Testis (tissue), 2 donors: ENCODE measurements at regions not wholly inside any gene's neighbourhood (a gene's known extent, or its start where the extent isn't known, plus 50 kb on each side); places are given as distances from the start of the nearest gene placed in this dataset.
"Not testable (repeated sequence)": the region's sequence is repeated elsewhere in the genome, so short reads cannot be mapped to it uniquely, and the experiment has no call there.

Source experiments
- DNase-seq: peaks from one replicate; pipeline ENCODE4 v3.0.0-alpha.2; 2019
- H3K27ac ChIP-seq, 2 donors: fragments of 200-600 bp; sonication (generic); one replicate each; pipeline ENCODE4 v1.5.1; 2019
- H3K27me3 ChIP-seq: fragments of 200-600 bp; sonication (generic); one replicate; pipeline ENCODE4 v1.5.1; 2019
- H3K36me3 ChIP-seq: fragments of 200-600 bp; sonication (generic); one replicate; pipeline ENCODE4 v1.5.1; 2017; ENCODE audit warnings: low read depth; ENCODE audit errors: missing control alignments
- H3K4me1 ChIP-seq: fragments of 200-600 bp; sonication (generic); one replicate; pipeline ENCODE4 v1.5.1; 2019
- H3K4me3 ChIP-seq, 2 donors: fragments of 200-600 bp; sonication (generic); one replicate each; pipeline ENCODE4 v1.5.1; 2017 to 2019
- H3K9me3 ChIP-seq: fragments of 200-600 bp; sonication (generic); one replicate; pipeline ENCODE4 v1.5.1; 2017
- POLR2A ChIP-seq: fragments of 450-650 bp; IDR thresholded peaks from one replicate; pipeline ENCODE4 v1.6.1; 2017; ENCODE audit warnings: antibody characterized with exemption, mild to moderate bottlenecking, moderate library complexity
- WGBS, 2 donors: methylation state at CpG; one replicate each; pipeline ENCODE4 v1.1.5; 2018; 5-methylcytosine and 5-hydroxymethylcytosine counted together
- intact Hi-C: fragments of 100-400 bp; cut with DNase I; formaldehyde crosslinking; loops from one replicate; pipeline ENCODE4 v1.15.1; 2023; ENCODE audit warnings: low total_unique reads
- TF ChIP-seq, protein P1 (sequence below), 3 experiments: fragments of 450-650 bp in 2 of 3; fragments of 200-600 bp in 1 of 3; sonication (generic) in 1 of 3; IDR thresholded peaks; one replicate each; pipeline ENCODE4 v1.5.1; 2016 to 2019; ENCODE audit warnings: antibody characterized with exemption in 3 of 3, mild to moderate bottlenecking in 2 of 3, moderate library complexity in 1 of 3

DNA sequence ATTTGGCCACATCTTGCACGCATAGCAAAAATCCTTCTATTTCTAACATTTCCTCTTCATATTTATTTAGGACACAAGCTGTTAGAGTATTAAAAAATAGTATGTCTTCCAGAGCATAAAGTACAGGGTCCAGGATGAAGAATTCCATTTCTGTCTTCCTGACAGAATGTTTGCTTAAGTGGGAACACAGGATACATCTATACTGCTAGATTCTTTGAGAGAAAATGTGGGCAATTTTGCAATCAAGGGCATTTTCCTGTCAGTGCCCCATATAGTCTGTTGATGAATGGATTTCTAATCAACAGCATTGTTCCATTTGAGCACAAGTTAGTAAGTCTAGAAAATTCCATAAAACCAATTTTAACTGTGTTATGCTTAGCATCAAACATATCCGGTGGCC lies 409.9 kb downstream of the CPS1 start:
- intact Hi-C loops, result no loop called here
- no peak overlapping the region for H3K4me3 ChIP-seq
- DNase-seq, result no peak
- TF ChIP-seq, protein P1, sequence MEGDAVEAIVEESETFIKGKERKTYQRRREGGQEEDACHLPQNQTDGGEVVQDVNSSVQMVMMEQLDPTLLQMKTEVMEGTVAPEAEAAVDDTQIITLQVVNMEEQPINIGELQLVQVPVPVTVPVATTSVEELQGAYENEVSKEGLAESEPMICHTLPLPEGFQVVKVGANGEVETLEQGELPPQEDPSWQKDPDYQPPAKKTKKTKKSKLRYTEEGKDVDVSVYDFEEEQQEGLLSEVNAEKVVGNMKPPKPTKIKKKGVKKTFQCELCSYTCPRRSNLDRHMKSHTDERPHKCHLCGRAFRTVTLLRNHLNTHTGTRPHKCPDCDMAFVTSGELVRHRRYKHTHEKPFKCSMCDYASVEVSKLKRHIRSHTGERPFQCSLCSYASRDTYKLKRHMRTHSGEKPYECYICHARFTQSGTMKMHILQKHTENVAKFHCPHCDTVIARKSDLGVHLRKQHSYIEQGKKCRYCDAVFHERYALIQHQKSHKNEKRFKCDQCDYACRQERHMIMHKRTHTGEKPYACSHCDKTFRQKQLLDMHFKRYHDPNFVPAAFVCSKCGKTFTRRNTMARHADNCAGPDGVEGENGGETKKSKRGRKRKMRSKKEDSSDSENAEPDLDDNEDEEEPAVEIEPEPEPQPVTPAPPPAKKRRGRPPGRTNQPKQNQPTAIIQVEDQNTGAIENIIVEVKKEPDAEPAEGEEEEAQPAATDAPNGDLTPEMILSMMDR (IDR thresholded peaks at IDR 0.05), result no peak
- no peak for TF ChIP-seq POLR2A
- H3K36me3 ChIP-seq, result no peaks in the 10 kb centered on the region
- H3K9me3 ChIP-seq, result no peaks in the 10 kb centered on the region
- no peaks in the 10 kb centered on the region for H3K4me1 ChIP-seq
- H3K27me3 ChIP-seq, result no peaks in the 10 kb centered on the region
- no peak overlapping the region for H3K27ac ChIP-seq
- WGBS, 2 donors, result 81 to 93% methylated on average over 2 of the region's 2 CpGs

DNA sequence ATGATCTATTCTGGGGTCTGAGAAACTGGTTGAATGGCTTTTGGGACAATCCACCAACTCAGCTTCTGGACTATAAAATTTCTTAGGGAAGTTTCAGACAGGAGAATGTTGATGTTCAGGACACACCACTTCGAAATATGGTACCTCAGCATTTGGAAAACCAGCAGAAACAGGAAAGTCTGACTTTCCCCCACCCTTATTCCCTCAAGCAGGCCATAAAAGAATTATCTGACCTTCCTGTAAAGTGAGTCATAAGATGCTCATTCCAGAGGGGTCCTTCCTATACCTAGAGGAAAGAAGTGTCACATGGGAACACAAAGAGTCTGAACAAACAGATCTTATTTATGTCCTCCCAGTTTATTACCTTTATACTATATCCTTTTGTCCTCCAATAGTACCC lies 415.0 kb downstream of the CPS1 start:
- no peaks in the 10 kb centered on the region for H3K9me3 ChIP-seq
- H3K36me3 ChIP-seq, result no peaks in the 10 kb centered on the region
- H3K4me1 ChIP-seq, result no peaks in the 10 kb centered on the region
- no peak overlapping the region for H3K4me3 ChIP-seq
- TF ChIP-seq, protein P1 (IDR thresholded peaks at IDR 0.05), result no peak
- no peak for TF ChIP-seq POLR2A
- no peak overlapping the region for H3K27ac ChIP-seq
- DNase-seq, result no peak
- 89 to 97% methylated on average over 1 of the region's 1 CpG for WGBS, 2 donors
- H3K27me3 ChIP-seq, result no peaks in the 10 kb centered on the region
- intact Hi-C loops, result no loop called here

DNA sequence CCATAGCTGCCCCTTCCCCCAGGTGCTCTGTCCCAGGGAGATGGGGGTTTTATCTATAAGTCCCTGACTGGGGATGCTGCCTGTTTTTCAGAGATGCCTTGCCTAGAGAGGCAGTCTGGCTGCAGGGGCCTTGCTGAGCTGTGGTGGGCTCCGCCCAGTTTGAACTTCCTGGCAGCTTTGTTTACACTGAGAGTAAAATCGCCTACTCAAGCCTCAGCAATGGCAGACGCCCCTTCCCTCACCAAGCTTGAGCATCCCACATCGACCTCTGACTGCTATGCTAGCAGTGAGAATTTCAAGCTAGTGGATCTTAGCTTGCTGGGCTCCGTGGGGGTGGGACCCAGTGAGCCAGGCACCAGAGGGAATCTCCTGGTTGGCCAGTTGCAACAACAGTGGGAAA lies 430.4 kb downstream of the CPS1 start:
- H3K27me3 ChIP-seq, DNase-seq, H3K9me3 ChIP-seq, intact Hi-C loops, H3K36me3 ChIP-seq, H3K4me1 ChIP-seq, H3K4me3 ChIP-seq, H3K27ac ChIP-seq: not testable (repeated sequence)
- WGBS, 2 donors, result 77 to 83% methylated on average over 1 to 5 of the region's 5 CpGs

DNA sequence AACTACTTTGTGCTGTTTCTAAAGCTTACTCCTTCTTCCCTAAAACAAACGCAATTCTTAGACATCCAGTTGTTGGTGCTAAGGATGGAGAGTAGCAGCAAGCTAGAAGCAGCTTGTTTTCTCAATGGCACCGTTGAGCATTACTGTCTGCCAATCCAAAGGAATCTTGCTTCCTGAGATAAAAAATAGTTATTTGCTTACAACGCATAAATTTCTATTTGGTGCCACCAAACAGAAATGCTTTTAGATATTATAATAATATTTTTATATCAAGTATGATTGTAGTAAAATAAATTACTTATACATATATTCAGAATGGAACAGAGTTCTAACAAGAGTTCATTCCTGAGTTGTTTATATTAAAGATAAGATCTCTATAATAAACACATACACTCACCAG lies 434.7 kb downstream of the CPS1 start:
- Histone ChIP-seq H3K36me3 (no peaks in the 10 kb centered on the region), H3K4me3 (no peak overlapping the region), H3K9me3 (no peaks in the 10 kb centered on the region), H3K4me1 (no peaks in the 10 kb centered on the region), H3K27me3 (no peaks in the 10 kb centered on the region), H3K27ac (no peak overlapping the region)
- DNase-seq, result no peak
- 49 to 59% methylated on average over 3 of the region's 3 CpGs for WGBS, 2 donors
- TF ChIP-seq POLR2A, result no peak
- TF ChIP-seq, protein P1 (IDR thresholded peaks at IDR 0.05), result no peak
- intact Hi-C loops, result no loop called here

GRCh38 chr2:210994104-210994503 lies 437.7 kb downstream of the CPS1 start:
- intact Hi-C loops, result no loop called here
- no peak for DNase-seq
- no peak for TF ChIP-seq POLR2A
- TF ChIP-seq, protein P1 (IDR thresholded peaks at IDR 0.05), result no peak

More at GRCh38 chr2:210994104-210994503, 437.7 kb downstream of the CPS1 start:
- no peak overlapping the region for H3K4me3 ChIP-seq
- H3K9me3 ChIP-seq, result no peaks in the 10 kb centered on the region
- H3K27ac ChIP-seq, result no peak overlapping the region
- no peaks in the 10 kb centered on the region for H3K27me3 ChIP-seq
- H3K36me3 ChIP-seq, result no peaks in the 10 kb centered on the region
- no peaks in the 10 kb centered on the region for H3K4me1 ChIP-seq
